Lower leg skin (tissue), 3 donors: ENCODE measurements at regions not wholly inside any gene's neighbourhood (a gene's known extent, or its start where the extent isn't known, plus 50 kb on each side); places are given as distances from the start of the nearest gene placed in this dataset.

Experiments used
- POLR2A ChIP-seq, 2 donors: fragments of 450-650 bp; IDR thresholded peaks; one replicate each; pipeline ENCODE4 v1.6.1; 2016 to 2017; ENCODE audit warnings: antibody characterized with exemption in 2 of 2, mild to moderate bottlenecking in 1 of 2, moderate library complexity in 1 of 2
- TF ChIP-seq, protein P1 (sequence below), 3 donors: fragments of 450-650 bp; IDR thresholded peaks; one replicate each; pipeline ENCODE4 v1.5.1; 2016; ENCODE audit warnings: antibody characterized with exemption in 3 of 3, mild to moderate bottlenecking in 3 of 3, moderate library complexity in 2 of 3

DNA sequence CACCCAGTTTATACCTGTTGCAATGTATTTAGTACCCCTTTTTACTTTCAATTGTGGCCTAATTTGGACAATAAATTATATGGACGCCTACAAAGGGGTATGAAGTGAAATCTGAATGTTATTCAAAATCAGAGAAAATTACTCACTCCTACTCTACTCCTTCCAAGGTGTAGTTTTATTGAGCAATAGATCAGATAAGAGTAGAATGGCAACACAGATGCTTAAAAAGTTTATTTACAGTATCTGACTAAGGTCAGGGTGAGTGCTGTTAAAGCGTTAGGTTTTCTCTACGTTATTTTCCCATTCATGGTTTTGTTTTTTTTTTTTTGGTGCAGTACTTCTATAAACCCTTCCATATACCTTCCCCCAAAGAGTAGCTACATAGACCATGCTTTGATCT is 805.6 kb downstream of the KCNA4 start:
- TF ChIP-seq, protein P1, sequence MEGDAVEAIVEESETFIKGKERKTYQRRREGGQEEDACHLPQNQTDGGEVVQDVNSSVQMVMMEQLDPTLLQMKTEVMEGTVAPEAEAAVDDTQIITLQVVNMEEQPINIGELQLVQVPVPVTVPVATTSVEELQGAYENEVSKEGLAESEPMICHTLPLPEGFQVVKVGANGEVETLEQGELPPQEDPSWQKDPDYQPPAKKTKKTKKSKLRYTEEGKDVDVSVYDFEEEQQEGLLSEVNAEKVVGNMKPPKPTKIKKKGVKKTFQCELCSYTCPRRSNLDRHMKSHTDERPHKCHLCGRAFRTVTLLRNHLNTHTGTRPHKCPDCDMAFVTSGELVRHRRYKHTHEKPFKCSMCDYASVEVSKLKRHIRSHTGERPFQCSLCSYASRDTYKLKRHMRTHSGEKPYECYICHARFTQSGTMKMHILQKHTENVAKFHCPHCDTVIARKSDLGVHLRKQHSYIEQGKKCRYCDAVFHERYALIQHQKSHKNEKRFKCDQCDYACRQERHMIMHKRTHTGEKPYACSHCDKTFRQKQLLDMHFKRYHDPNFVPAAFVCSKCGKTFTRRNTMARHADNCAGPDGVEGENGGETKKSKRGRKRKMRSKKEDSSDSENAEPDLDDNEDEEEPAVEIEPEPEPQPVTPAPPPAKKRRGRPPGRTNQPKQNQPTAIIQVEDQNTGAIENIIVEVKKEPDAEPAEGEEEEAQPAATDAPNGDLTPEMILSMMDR (IDR thresholded peaks at IDR 0.05), result no peak
- TF ChIP-seq POLR2A (IDR thresholded peaks at IDR 0.05), result no peak
